K562 (cell line): ENCODE measurements at regions not wholly inside any gene's neighbourhood (a gene's known extent, or its start where the extent isn't known, plus 50 kb on each side); places are given as distances from the start of the nearest gene placed in this dataset.

Experiments used
- ATAC-seq: fragments of 200-7000 bp; cut with Tn5 transposase; 3 replicates; pipeline ENCODE4 v1.9.1; 2020; ENCODE audit warnings: moderate library complexity
- BruUV-seq: library from RNA; stranded (reverse); fragments of 400-500 nt; replicated peaks from 2 replicates; lab custom pipeline; 2021; lab: Mats Ljungman, UMichigan
- CTCF ChIA-PET: fragments of 300-600 bp; formaldehyde crosslinking; extraction: SDS; loops from one replicate; lab custom pipeline; 2021; ENCODE audit warnings: low intra/inter-chr PET ratio; lab: Yijun Ruan, JAX
- POLR2A ChIA-PET: fragments of 300-600, 350-650 bp; sonication (Branson Sonifier 250); formaldehyde crosslinking; extraction: SDS; loops from one replicate; lab custom pipeline; 2021; ENCODE audit warnings: antibody characterized with exemption, inconsistent platforms; lab: Yijun Ruan, JAX
- DNase-seq, 4 experiments: peaks; one replicate each; pipeline versions ENCODE4 v3.0.0 to v3.0.0-alpha.2; 2011 to 2018; ENCODE audit warnings: low spot score in 3 of 4, mixed read lengths in 3 of 4; ENCODE audit errors: extremely low read depth in 1 of 4
- FAIRE-seq: peaks from 2 replicates; lab custom pipeline; 2011; peaks lifted over from hg19 to GRCh38; lab: Jason Lieb, UNC
- H2AFZ ChIP-seq: 2 replicates; pipeline ENCODE4 v1.6.0; 2011; ENCODE audit warnings: low read depth, low read length, control low read depth, inconsistent platforms
- H3K27ac ChIP-seq: fragments of 200-600 bp; 3 replicates; pipeline ENCODE4 v1.8.0; 2011; ENCODE audit warnings: low read depth, mild to moderate bottlenecking, control low read depth, inconsistent platforms, low read length, moderate library complexity, mixed read lengths; ENCODE audit errors: extremely low read depth
- H3K27me3 ChIP-seq, 2 experiments: fragments of 300-600 bp in 1 of 2; 2 replicates in 1 of 2; 3 replicates in 1 of 2; pipeline versions ENCODE4 v1.6.0 to v1.8.0; 2011; ENCODE audit warnings: inconsistent platforms in 2 of 2, low read length in 2 of 2, mild to moderate bottlenecking in 1 of 2, mixed read lengths in 1 of 2, moderate library complexity in 1 of 2; ENCODE audit not compliant: control insufficient read depth in 2 of 2, insufficient read depth in 2 of 2
- H3K36me3 ChIP-seq: fragments of 300-600 bp; 3 replicates; pipeline ENCODE4 v1.8.0; 2011; ENCODE audit warnings: mild to moderate bottlenecking, low read length, inconsistent platforms; ENCODE audit not compliant: control insufficient read depth, insufficient read depth
- H3K4me1 ChIP-seq, 2 experiments: fragments of 200-600 bp in 1 of 2; replicated peaks in 1 of 2; 2 replicates in 1 of 2; 3 replicates in 1 of 2; pipeline versions ENCODE4 v1.5.1 to v1.8.0; 2011; ENCODE audit warnings: inconsistent platforms in 2 of 2, low read length in 2 of 2, mild to moderate bottlenecking in 1 of 2, mixed read lengths in 1 of 2, moderate library complexity in 1 of 2; ENCODE audit not compliant: control insufficient read depth in 2 of 2, insufficient read depth in 2 of 2
- H3K4me2 ChIP-seq: 2 replicates; pipeline ENCODE4 v1.6.1; 2011; ENCODE audit warnings: low read length, control low read depth, inconsistent platforms, mixed read lengths; ENCODE audit not compliant: insufficient read depth
- H3K4me3 ChIP-seq: fragments of 200-600 bp; sonication (generic), shearing (Covaris generic); 2 replicates; pipeline ENCODE4 v1.5.1; 2016; ENCODE audit warnings: control low read depth, inconsistent platforms
- H3K79me2 ChIP-seq: fragments of 200-600 bp; 3 replicates; pipeline ENCODE4 v1.8.0; 2011; ENCODE audit warnings: low read length, inconsistent platforms; ENCODE audit not compliant: control insufficient read depth, insufficient read depth
- H3K9ac ChIP-seq, 2 experiments: 2 replicates each; pipeline versions ENCODE4 v1.6.0 to v1.6.1; 2011; ENCODE audit warnings: low read depth in 2 of 2, low read length in 2 of 2, control low read depth in 1 of 2, inconsistent platforms in 1 of 2, mild to moderate bottlenecking in 1 of 2, mixed read lengths in 1 of 2; ENCODE audit not compliant: insufficient read depth in 1 of 2
- H3K9me1 ChIP-seq: one replicate; pipeline ENCODE4 v1.6.0; 2011; ENCODE audit warnings: inconsistent platforms, mild to moderate bottlenecking, low read length, moderate library complexity; ENCODE audit not compliant: control insufficient read depth, insufficient read depth
- H3K9me3 ChIP-seq: replicated peaks from 2 replicates; pipeline ENCODE4 v1.5.1; 2011; ENCODE audit warnings: low read depth, low read length, inconsistent platforms; ENCODE audit not compliant: control insufficient read depth, insufficient read depth
- H4K20me1 ChIP-seq: replicated peaks from 2 replicates; pipeline ENCODE4 v1.6.1; 2011; ENCODE audit warnings: low read length, inconsistent platforms, mixed read lengths; ENCODE audit not compliant: control insufficient read depth, insufficient read depth
- BACH1 ChIP-seq: fragments of 200-800 bp; sonication (Bioruptor generic); IDR thresholded peaks from 2 replicates; pipeline ENCODE4 v1.6.1; 2016; ENCODE audit warnings: missing genetic modification characterization, missing compliant biosample characterization
- DIDO1 ChIP-seq: fragments of 450-650 bp; IDR thresholded peaks from 2 replicates; pipeline ENCODE4 v1.6.1; 2016; ENCODE audit warnings: low read depth, missing biosample characterization, missing genetic modification characterization
- DMBX1 ChIP-seq: fragments of 250-450 bp; sonication (Bioruptor Pico); IDR thresholded peaks from 2 replicates; pipeline ENCODE4 v1.8.0; 2022; ENCODE audit warnings: inconsistent platforms, mild to moderate bottlenecking, moderate library complexity, borderline replicate concordance
- E2F6 ChIP-seq, 2 experiments: IDR thresholded peaks; 2 replicates each; pipeline ENCODE4 v1.6.1; 2011; ENCODE audit warnings: borderline replicate concordance in 1 of 2, control low read depth in 1 of 2, low read depth in 1 of 2, low read length in 1 of 2, mild to moderate bottlenecking in 1 of 2, mixed read lengths in 1 of 2, moderate library complexity in 1 of 2; ENCODE audit not compliant: insufficient read depth in 1 of 2, insufficient read length in 1 of 2, poor library complexity in 1 of 2, severe bottlenecking in 1 of 2; ENCODE audit errors: extremely low read depth in 1 of 2
- HOXB6 ChIP-seq: fragments of 250-450 bp; sonication (Bioruptor Pico); IDR thresholded peaks from 2 replicates; pipeline ENCODE4 v1.5.1; 2022; ENCODE audit warnings: mild to moderate bottlenecking, borderline replicate concordance
- MAFK ChIP-seq: IDR thresholded peaks from 2 replicates; pipeline ENCODE4 v1.6.1; 2011; ENCODE audit warnings: low read length, improper control_type of control experiment
- NR2C1 ChIP-seq, 2 experiments: fragments of 450-650 bp; IDR thresholded peaks; 2 replicates each; pipeline ENCODE4 v1.6.1; 2017; ENCODE audit warnings: mild to moderate bottlenecking in 2 of 2, antibody characterized with exemption in 1 of 2, inconsistent platforms in 1 of 2, missing compliant biosample characterization in 1 of 2, missing genetic modification characterization in 1 of 2
- NR4A1 ChIP-seq, 2 experiments: fragments of 250-450 bp in 1 of 2; fragments of 450-650 bp in 1 of 2; sonication (Bioruptor Pico) in 1 of 2; IDR thresholded peaks; 2 replicates each; pipeline versions ENCODE4 v1.4.0 to v1.6.1; 2016 to 2020; ENCODE audit warnings: mild to moderate bottlenecking in 2 of 2, missing compliant biosample characterization in 1 of 2, missing genetic modification characterization in 1 of 2, moderate library complexity in 1 of 2
- PYGO2 ChIP-seq: fragments of 450-650 bp; IDR thresholded peaks from 2 replicates; pipeline ENCODE4 v1.6.1; 2016; ENCODE audit warnings: mild to moderate bottlenecking, missing genetic modification characterization, moderate library complexity, missing compliant biosample characterization
- RBFOX2 ChIP-seq: fragments of 200-400 bp; formaldehyde crosslinking; IDR thresholded peaks from 2 replicates; pipeline ENCODE4 v1.6.1; 2017; ENCODE audit warnings: low read depth, mild to moderate bottlenecking, low read length, moderate library complexity
- SMARCB1 ChIP-seq: IDR thresholded peaks from 2 replicates; pipeline ENCODE4 v1.6.1; 2011; ENCODE audit warnings: improper control_type of control experiment, low read depth; ENCODE audit not compliant: insufficient read length
- TEAD2 ChIP-seq: fragments of 450-650 bp; IDR thresholded peaks from 2 replicates; pipeline ENCODE4 v1.6.1; 2016; ENCODE audit warnings: missing genetic modification characterization, control low read depth, missing compliant biosample characterization
- ZNF589 ChIP-seq: fragments of 200-800 bp; sonication (Bioruptor generic); IDR thresholded peaks from 2 replicates; pipeline ENCODE4 v1.6.1; 2016; ENCODE audit warnings: low read depth, missing genetic modification characterization, missing compliant biosample characterization
- ZNF740 ChIP-seq, 3 experiments: fragments of 200-800 bp in 1 of 3; sonication (Bioruptor generic) in 1 of 3; sonication (generic) in 1 of 3; formaldehyde crosslinking in 1 of 3; IDR thresholded peaks; 2 replicates each; pipeline versions ENCODE4 v1.6.1 to v1.8.0; 2016 to 2022; ENCODE audit warnings: mild to moderate bottlenecking in 2 of 3, missing compliant biosample characterization in 2 of 3, missing genetic modification characterization in 2 of 3, missing genetic modification reagents in 1 of 3
- ZNF77 ChIP-seq: fragments of 250-450 bp; sonication (Bioruptor Pico); IDR thresholded peaks from 2 replicates; pipeline ENCODE4 v1.5.0; 2020
- WGBS: fragments of 100-300 bp; shearing (Covaris generic); methylation state at CpG from one replicate; pipeline ENCODE4 v1.1.6; 2016; ENCODE audit warnings: low coverage, mixed read lengths; ENCODE audit not compliant: insufficient coverage; ENCODE audit errors: missing lambda C conversion rate; 5-methylcytosine and 5-hydroxymethylcytosine counted together
- in situ Hi-C: fragments of 300-500 bp; cut with MboI; formaldehyde crosslinking; loops from 4 replicates; pipeline ENCODE4 v1.15.0; 2018; ENCODE audit warnings: inconsistent platforms, mixed read lengths
- intact Hi-C: fragments of 100-400 bp; cut with micrococcal nuclease; formaldehyde crosslinking; loops from 2 replicates; pipeline ENCODE4 v1.14.2; 2022
- TF ChIP-seq, protein P1 (sequence below): fragments of 450-650 bp; IDR thresholded peaks from 2 replicates; pipeline ENCODE4 v1.6.1; 2016; ENCODE audit warnings: missing biosample characterization, missing genetic modification characterization

GRCh38 chr11:34830648-34831047 lies 85.5 kb downstream of the APIP start:
- peak overlapping the region; percentile 70 for H3K27ac ChIP-seq
- H3K9me1 ChIP-seq: no peaks in the 10 kb centered on the region
- intact Hi-C loops: no loop called here
- H3K4me3 ChIP-seq: no peak overlapping the region
- H3K27me3 ChIP-seq: no peaks in the 10 kb centered on the region
- H3K79me2 ChIP-seq: no peaks in the 10 kb centered on the region
- 0 out of 2 replicates have a peak overlapping the region, but pooled peaks have one; percentile 16 for H3K4me2 ChIP-seq
- POLR2A ChIA-PET: interaction anchor here (0.5 to 0.6 kb wide), 2 partner anchors 33 to 220 kb away, joined by 3 read pairs; no protein-coding TSS in a partner anchor
- in situ Hi-C loops: no loop called here
- no peaks in the 10 kb centered on the region for H4K20me1 ChIP-seq
- 65% methylated on average over 8 of the region's 8 CpGs for WGBS
- DNase-seq (no peak), FAIRE-seq (no peak), ATAC-seq (peak; percentile 36)
- H3K4me1 ChIP-seq: peaks cover 10 to 23% of the 10 kb centered on the region in 2 experiments
- H2AFZ ChIP-seq: peak overlapping the region; percentile 87
- CTCF ChIA-PET: no interaction called here
- no TSS peak for BruUV-seq
- no peaks in the 10 kb centered on the region for H3K9me3 ChIP-seq
- H3K36me3 ChIP-seq: no peaks in the 10 kb centered on the region
- H3K9ac ChIP-seq: 0 out of 4 replicates have a peak overlapping the region, but pooled peaks of 1 of the 2 experiments have one; percentile 14
- TF ChIP-seq ZNF589 (CRISPR knock-in tag): peak; percentile 81
- no peak for TF ChIP-seq ZNF740 (CRISPR knock-in tag; IDR thresholded peaks at IDR 0.05)
- TF ChIP-seq ZNF740 (tag; IDR thresholded peaks at IDR 0.05): peak in 1 of 2 experiments; percentile 67; a peak in 1 of 4 replicates
- TF ChIP-seq NR2C1 (IDR thresholded peaks at IDR 0.05): no peak
- TF ChIP-seq NR2C1 (tag; IDR thresholded peaks at IDR 0.05): peak; percentile 81
- TF ChIP-seq NR4A1 (CRISPR knock-in tag; IDR thresholded peaks at IDR 0.05): no peak
- peak; percentile 54; the same call in 1 of the 2 replicates for TF ChIP-seq NR4A1 (tag; IDR thresholded peaks at IDR 0.05)
- no peak for TF ChIP-seq MAFK
- TF ChIP-seq, protein P1, sequence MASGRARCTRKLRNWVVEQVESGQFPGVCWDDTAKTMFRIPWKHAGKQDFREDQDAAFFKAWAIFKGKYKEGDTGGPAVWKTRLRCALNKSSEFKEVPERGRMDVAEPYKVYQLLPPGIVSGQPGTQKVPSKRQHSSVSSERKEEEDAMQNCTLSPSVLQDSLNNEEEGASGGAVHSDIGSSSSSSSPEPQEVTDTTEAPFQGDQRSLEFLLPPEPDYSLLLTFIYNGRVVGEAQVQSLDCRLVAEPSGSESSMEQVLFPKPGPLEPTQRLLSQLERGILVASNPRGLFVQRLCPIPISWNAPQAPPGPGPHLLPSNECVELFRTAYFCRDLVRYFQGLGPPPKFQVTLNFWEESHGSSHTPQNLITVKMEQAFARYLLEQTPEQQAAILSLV (tag): peak; percentile 75
- no peak for TF ChIP-seq SMARCB1
- 0 out of 2 replicates have a peak, but pooled peaks have one; percentile 24 for TF ChIP-seq RBFOX2
- TF ChIP-seq PYGO2 (tag): 0 out of 2 replicates have a peak, but pooled peaks have one; percentile 53
- peak; percentile 98 for TF ChIP-seq DMBX1 (CRISPR knock-in tag)
- no peak for TF ChIP-seq ZNF77 (CRISPR knock-in tag)
- TF ChIP-seq HOXB6 (CRISPR knock-in tag): 0 out of 2 replicates have a peak, but pooled peaks have one; percentile 72
- TF ChIP-seq E2F6 (IDR thresholded peaks at IDR 0.05; ENCODE audit: borderline replicate concordance in 1 of 2, extremely low read depth in 1 of 2, insufficient read depth in 1 of 2, insufficient read length in 1 of 2, low read depth in 1 of 2, low read length in 1 of 2, poor library complexity in 1 of 2, severe bottlenecking in 1 of 2): peak in 1 of 2 experiments; percentile 9
- peak; percentile 45; the same call in 1 of the 2 replicates for TF ChIP-seq DIDO1 (tag)
- TF ChIP-seq TEAD2 (tag): 0 out of 2 replicates have a peak, but pooled peaks have one; percentile 19
- TF ChIP-seq BACH1 (tag): peak; percentile 27; the same call in 1 of the 2 replicates
